HEK293T (cell line): ENCODE measurements at regions not wholly inside any gene's neighbourhood (a gene's known extent, or its start where the extent isn't known, plus 50 kb on each side); places are given as distances from the start of the nearest gene placed in this dataset.

ENCODE experiments used
- BHLHE40 ChIP-seq: fragments of 450-650 bp; IDR thresholded peaks from 2 replicates; pipeline ENCODE4 v1.6.1; 2016; ENCODE audit warnings: mild to moderate bottlenecking, moderate library complexity, borderline replicate concordance
- CTBP1 ChIP-seq: fragments of 450-650 bp; IDR thresholded peaks from 2 replicates; pipeline ENCODE4 v1.6.1; 2016; ENCODE audit warnings: borderline replicate concordance
- ELF4 ChIP-seq: fragments of 450-650 bp; IDR thresholded peaks from 2 replicates; pipeline ENCODE4 v1.6.1; 2017; ENCODE audit warnings: antibody characterized with exemption
- FOXA1 ChIP-seq: fragments of 450-650 bp; IDR thresholded peaks from 2 replicates; pipeline ENCODE4 v1.6.1; 2016; ENCODE audit warnings: mild to moderate bottlenecking
- HDGF ChIP-seq: fragments of 450-650 bp; IDR thresholded peaks from 2 replicates; pipeline ENCODE4 v1.6.1; 2017; ENCODE audit warnings: antibody characterized with exemption, borderline replicate concordance
- LEF1 ChIP-seq: fragments of 450-650 bp; IDR thresholded peaks from 2 replicates; pipeline ENCODE4 v1.6.1; 2017; ENCODE audit warnings: mild to moderate bottlenecking, borderline replicate concordance
- SP1 ChIP-seq: fragments of 450-650 bp; IDR thresholded peaks from 2 replicates; pipeline ENCODE4 v1.6.1; 2017
- TARDBP ChIP-seq: fragments of 450-650 bp; IDR thresholded peaks from 2 replicates; pipeline ENCODE4 v1.6.1; 2016
- ZNF384 ChIP-seq: fragments of 450-650 bp; IDR thresholded peaks from 2 replicates; pipeline ENCODE4 v1.6.1; 2016

- TF ChIP-seq CTBP1, result no peak
- no peak for TF ChIP-seq HDGF
- no peak for TF ChIP-seq ELF4
- no peak for TF ChIP-seq LEF1
- no peak for TF ChIP-seq SP1
- no peak for TF ChIP-seq TARDBP
- TF ChIP-seq ZNF384, result no peak
- no peak for TF ChIP-seq FOXA1
- TF ChIP-seq BHLHE40, result no peak
These were observed 128.5 kb upstream of the TSPAN5 start for GRCh38 chr4:98786866-98787265.
